ENCODE measurements at regions not wholly inside any gene's neighbourhood (a gene's known extent, or its start where the extent isn't known, plus 50 kb on each side); places are given as distances from the start of the nearest gene placed in this dataset.
A peak's percentile ranks its signal among the peaks of the same experiment; 100 is the strongest.

DNA sequence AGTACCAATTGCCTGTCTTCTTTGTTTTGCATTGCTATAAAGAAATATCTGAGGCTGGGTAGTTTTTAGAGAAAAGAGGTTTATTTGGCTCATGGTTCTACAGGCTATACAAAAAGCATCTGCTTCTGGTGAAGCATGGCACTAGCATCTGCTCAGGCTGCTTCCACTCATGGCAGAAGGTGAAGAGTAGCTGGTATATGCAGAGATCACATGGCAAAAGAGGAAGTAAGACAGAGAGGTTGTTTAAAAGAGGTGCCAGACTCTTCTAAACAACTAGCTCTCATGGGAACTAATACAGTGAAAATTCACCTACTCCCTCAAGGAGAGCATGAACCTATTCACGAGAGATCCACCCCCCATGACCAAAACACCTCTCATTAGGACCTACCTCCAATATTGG, 56.7 kb upstream of the GUCA2B start:
- no peak for DNase-seq (ENCODE audit: low read depth)

GRCh38 chr1:42089246-42089645, 64.0 kb upstream of the GUCA2B start:
- DNase-seq (ENCODE audit: low read depth) = no peak

GRCh38 chr1:42086146-42086545, 67.1 kb upstream of the GUCA2B start:
- DNase-seq (ENCODE audit: low read depth) = no peak

- DNase-seq (ENCODE audit: low read depth) = peak; percentile 18
These were observed 67.6 kb upstream of the GUCA2B start for GRCh38 chr1:42085596-42085995.

- DNase-seq (ENCODE audit: low read depth) = no peak
These were observed 71.7 kb upstream of the GUCA2B start for GRCh38 chr1:42081475-42081874.

DNA sequence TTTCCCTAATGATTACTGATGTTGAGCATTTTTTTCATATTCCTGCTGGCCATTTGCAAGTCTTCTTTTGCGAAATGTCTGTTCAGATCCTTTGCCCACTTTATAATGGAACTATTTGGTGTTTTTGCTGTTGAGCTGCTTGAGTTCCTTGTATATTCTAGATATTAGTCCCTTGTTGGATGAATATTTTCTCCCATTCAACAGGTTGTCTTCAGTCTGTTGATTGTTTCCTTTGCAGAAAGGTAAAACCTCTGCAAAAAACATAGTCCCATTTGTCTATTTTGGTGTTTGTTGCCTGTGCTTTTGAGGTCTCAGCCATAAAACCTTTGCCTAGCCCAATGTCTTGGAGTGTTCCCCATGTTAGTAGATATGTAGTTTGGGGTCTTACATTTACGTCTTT, 78.0 kb upstream of the GUCA2B start:
- no peak for DNase-seq (ENCODE audit: low read depth)

- no peak for DNase-seq (ENCODE audit: low read depth)
These were observed 82.2 kb upstream of the GUCA2B start for GRCh38 chr1:42070996-42071395.

- DNase-seq (ENCODE audit: low read depth) = no peak
These were observed 95.4 kb upstream of the GUCA2B start for GRCh38 chr1:42057800-42058199.

DNA sequence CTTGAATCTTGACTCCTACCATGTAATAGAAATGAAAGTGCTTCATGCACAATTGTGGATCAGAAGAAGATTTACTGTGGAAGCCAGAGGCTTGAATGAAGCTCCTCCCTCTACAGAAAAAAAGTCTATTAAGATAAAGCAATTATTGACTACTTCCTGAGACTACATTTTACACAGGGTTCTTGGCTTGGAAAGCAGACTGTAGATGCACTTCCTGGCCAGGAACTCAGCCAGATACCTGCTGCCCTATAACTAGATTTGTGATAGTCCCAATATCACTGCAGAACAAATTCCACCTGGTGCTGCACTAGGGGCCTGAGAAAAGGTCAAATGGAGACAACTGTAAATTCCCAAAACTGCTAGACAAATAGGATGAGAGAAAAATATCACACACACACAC, 96.8 kb upstream of the GUCA2B start:
- DNase-seq (ENCODE audit: low read depth) = no peak

- DNase-seq (ENCODE audit: low read depth) = no peak
These were observed 98.1 kb upstream of the GUCA2B start for GRCh38 chr1:42055061-42055460.

GRCh38 chr1:42052072-42052699, 101.0 kb upstream of the GUCA2B start:
- DNase-seq (ENCODE audit: low read depth) = no peak

DNA sequence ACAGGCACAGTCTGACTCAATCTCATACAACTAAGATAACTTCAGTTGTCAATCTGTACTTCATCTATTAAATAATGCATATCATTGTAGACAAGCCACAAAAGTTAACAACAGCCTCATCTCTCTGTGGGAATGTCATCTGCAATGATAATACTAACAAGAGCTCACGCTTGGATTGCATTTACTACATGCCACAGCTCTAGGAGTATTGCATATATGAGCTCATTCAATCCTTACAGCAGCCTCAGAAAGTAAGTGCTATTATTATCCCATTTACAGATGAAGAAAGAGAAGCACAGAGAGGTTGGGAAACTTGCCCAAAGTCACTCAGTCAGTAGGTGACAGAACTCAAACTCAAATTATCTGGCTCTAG, 105.7 kb upstream of the GUCA2B start:
- no peak for DNase-seq (ENCODE audit: low read depth)

DNA sequence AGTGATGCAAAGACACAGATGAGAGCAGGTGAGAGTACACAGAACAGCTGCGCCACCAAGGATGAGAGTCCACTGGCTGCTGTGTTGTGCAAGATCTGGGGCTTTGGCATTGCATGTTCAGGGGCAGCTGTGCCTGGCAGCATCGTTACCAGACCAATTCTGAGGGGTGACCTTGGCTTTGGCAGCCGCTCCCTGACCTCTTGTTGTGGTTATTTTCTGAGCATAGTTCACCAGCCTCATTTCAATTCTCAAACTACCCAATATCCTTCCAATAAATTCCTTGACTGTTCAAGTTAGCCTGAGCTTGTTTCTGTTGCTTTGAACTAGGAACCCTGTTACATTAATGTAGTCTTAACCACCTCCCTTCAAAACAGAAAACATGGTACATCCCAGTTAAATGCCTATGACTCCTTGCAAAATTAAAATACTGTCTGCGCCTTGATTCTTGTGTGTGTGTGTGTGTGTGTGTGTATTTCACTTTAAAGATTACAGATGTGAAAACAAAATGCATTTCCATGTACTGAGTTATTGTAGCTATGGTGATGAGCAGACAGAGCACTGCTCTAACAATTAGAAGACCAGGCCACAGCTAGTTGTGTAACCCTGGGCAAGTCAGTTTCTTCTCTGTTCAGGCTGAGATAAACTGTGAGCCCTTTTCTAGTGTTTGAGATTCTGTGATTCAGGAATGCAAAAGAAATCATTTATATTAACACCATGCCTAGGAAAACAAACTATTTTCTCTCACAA, 106.3 kb upstream of the GUCA2B start:
- no peak for DNase-seq (ENCODE audit: low read depth)

DNA sequence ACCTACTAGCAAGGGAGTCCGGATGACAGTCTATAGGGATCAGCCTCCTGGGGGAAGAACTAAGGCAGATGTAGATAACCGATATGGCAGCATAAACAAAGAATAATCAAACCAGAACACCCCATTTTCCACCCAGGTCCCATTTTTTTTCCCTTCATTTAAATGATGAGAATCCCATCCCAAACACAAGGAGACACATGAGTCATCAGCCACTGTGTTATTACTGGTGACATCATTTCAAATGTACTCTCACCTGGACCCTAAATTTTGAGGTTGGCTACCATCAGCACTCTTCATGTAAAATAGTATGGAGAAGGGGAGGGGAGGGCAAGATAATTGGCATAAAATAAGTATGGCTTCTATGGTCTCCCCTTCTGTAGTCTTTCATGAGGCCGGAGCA, 108.9 kb upstream of the GUCA2B start:
- no peak for DNase-seq (ENCODE audit: low read depth)

- DNase-seq (ENCODE audit: low read depth) = no peak
These were observed 109.4 kb upstream of the GUCA2B start for GRCh38 chr1:42043811-42044210.

DNA sequence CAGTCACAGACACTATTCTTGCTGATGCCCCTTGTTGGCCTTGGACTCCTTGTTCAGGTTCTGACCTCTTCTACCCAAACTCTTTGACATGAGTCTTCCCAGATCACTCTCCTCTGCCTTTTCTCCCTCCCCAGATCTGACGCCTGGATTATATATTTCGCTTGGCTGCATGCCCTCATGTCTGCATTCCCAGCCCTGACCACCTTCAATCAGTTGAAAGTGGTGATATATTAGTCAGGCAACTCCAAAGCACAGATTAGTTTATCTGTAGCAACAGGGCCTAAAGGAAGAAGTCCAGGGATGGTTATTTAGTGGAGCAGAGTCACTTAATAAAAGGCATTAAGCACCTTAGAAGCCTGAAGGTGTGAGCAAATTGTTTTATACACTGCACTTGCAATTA, 110.0 kb upstream of the GUCA2B start:
- DNase-seq (ENCODE audit: low read depth) = no peak

- DNase-seq (ENCODE audit: low read depth) = no peak
These were observed 112.2 kb upstream of the GUCA2B start for GRCh38 chr1:42041031-42041430.

- DNase-seq (ENCODE audit: low read depth) = no peak
These were observed 113.1 kb upstream of the GUCA2B start for GRCh38 chr1:42040159-42040558.

DNA sequence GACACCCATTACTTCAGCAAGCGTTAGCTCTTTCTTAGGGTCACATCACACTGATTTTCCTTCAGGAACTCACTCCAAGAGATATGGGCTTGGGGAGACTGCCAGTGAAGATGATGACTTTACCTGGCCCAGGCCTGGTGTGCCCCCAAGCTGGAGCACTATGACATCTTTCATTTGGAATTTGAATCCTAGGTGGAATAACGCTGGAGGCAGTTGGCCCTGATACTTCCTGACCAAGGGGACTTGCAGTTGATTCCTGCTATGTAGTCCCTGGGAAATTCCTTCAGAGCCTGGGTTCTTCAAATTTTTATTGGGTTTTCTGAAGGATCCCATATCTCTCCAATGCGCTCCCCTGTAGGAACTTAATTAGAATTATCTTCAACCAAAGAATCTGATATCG, 114.9 kb upstream of the GUCA2B start:
- no peak for DNase-seq (ENCODE audit: low read depth)

DNA sequence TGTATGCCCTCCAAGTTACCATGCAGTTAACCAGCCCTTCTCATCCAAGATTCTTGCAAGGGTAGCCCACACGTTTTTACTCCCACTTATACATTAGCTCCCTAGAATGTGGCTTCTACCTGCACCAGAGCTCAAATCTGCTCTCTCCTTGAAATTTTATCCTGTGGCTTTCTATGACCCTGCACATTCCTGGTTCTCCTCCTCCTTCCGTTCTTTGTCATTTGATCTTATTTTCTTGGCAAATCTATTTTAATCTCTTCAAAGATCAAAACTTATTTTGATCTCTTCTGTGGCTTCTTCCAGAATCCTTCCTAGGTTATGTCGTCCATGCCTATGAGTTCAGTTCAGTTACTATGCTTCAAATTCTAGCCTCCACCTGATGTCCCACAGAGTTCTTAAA, 115.6 kb upstream of the GUCA2B start:
- DNase-seq (ENCODE audit: low read depth) = no peak

DNA sequence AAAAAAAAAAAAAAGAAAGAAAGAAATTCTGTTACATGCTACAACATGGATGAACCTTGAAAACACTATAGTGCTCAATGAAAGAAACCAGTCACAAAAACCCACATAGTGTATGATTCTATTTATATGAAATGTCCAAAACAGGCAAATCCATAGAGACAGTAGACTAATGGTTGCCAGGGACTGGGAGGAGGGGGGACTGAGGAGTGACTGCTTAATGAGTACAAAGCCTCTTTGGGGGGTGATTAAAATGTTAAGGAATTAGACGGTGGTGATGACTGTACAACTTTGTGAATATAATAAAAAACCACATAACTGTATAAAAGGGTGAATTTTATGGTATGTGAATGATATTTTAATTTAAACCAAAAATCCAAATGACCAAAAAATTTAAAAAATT, 116.0 kb upstream of the GUCA2B start:
- peak; percentile 35 for DNase-seq (ENCODE audit: low read depth)

- DNase-seq (ENCODE audit: low read depth) = peak; percentile 92
These were observed 117.2 kb upstream of the GUCA2B start for GRCh38 chr1:42035830-42036604.

- peak; percentile 63 for DNase-seq (ENCODE audit: low read depth)
These were observed 116.6 kb upstream of the HIVEP3 start for GRCh38 chr1:42035205-42035829.
